ENCODE measurements at regions not wholly inside any gene's neighbourhood (a gene's known extent, or its start where the extent isn't known, plus 50 kb on each side); places are given as distances from the start of the nearest gene placed in this dataset.

DNA sequence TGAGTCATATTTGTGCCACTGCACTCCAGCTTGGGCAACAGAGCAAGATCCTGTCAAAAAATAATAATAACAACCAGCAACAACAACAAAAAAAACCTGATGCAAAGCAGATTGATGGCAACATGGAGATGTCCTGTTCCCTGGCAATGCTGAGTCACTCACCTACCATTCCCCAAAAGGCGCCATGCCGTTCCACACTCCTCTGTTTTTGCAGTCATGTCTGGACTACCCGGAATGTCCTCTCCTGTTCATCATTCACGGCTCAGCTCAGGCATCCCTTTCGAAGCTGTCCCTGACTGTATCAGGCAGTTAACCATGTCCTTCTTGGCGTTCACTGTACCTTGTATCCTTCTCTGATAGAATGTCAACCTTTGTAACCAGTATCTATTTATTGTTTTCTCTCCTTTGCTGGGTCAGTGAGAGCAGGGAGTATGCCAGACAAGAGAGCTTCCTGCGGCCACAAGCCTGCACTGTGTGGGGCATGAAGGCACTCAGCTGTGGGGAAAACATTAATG lies 147.7 kb downstream of the ABCC12 start:
- TF ChIP-seq, protein P1, sequence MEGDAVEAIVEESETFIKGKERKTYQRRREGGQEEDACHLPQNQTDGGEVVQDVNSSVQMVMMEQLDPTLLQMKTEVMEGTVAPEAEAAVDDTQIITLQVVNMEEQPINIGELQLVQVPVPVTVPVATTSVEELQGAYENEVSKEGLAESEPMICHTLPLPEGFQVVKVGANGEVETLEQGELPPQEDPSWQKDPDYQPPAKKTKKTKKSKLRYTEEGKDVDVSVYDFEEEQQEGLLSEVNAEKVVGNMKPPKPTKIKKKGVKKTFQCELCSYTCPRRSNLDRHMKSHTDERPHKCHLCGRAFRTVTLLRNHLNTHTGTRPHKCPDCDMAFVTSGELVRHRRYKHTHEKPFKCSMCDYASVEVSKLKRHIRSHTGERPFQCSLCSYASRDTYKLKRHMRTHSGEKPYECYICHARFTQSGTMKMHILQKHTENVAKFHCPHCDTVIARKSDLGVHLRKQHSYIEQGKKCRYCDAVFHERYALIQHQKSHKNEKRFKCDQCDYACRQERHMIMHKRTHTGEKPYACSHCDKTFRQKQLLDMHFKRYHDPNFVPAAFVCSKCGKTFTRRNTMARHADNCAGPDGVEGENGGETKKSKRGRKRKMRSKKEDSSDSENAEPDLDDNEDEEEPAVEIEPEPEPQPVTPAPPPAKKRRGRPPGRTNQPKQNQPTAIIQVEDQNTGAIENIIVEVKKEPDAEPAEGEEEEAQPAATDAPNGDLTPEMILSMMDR (conservative IDR thresholded peaks at IDR 0.05; ENCODE audit: low read length) = no peak
- no peak for TF ChIP-seq EZH2phosphoT487 (IDR thresholded peaks at IDR 0.05; ENCODE audit: borderline replicate concordance, low read depth, low read length)

Measured in OCI-LY7 (cell line).